ENCODE measurements at regions not wholly inside any gene's neighbourhood (a gene's known extent, or its start where the extent isn't known, plus 50 kb on each side); places are given as distances from the start of the nearest gene placed in this dataset.

GRCh38 chr3:5297895-5298294 is 110.4 kb downstream of the EDEM1 start (continued):
- TF ChIP-seq ATF7 (IDR thresholded peaks at IDR 0.05): no peak
- no peak for TF ChIP-seq ATF7 (CRISPR knock-in tag; IDR thresholded peaks at IDR 0.05)
- no peak for TF ChIP-seq YEATS4 (CRISPR knock-in tag; IDR thresholded peaks at IDR 0.05; ENCODE audit: borderline replicate concordance)
- TF ChIP-seq RBM22 (optimal IDR thresholded peaks at IDR 0.05; ENCODE audit: low read length): no peak
- TF ChIP-seq CC2D1A (CRISPR knock-in tag; IDR thresholded peaks at IDR 0.05): no peak
- no peak for TF ChIP-seq ZBTB20 (CRISPR knock-in tag; IDR thresholded peaks at IDR 0.05; ENCODE audit: borderline replicate concordance, low read depth)

GRCh38 chr3:5298453-5298852 is 110.9 kb downstream of the EDEM1 start:
- H2AFZ ChIP-seq (ENCODE audit: low read length): no peak overlapping the region
- ATAC-seq: no peak
- H3K9me3 ChIP-seq (ENCODE audit: low read length): no peaks in the 10 kb centered on the region
- H3K9ac ChIP-seq (ENCODE audit: insufficient read depth, low read depth, low read length): no peak overlapping the region
- ChIA-PET CTCF (ENCODE audit: low intra/inter-chr PET ratio, low total read pairs) (no interaction called here), POLR2A (no interaction called here)
- no peak for DNase-seq (ENCODE audit: low spot score)
- no peaks in the 10 kb centered on the region for H4K20me1 ChIP-seq (ENCODE audit: insufficient read depth, low read length)
- H3K4me2 ChIP-seq (ENCODE audit: low read depth, low read length): no peak overlapping the region
- no peaks in the 10 kb centered on the region for H3K36me3 ChIP-seq (replicated peaks in 1 of 2; ENCODE audit: control insufficient read depth in 1 of 2, insufficient read depth in 2 of 2, low read length in 2 of 2)
- H3K4me1 ChIP-seq (ENCODE audit: insufficient read depth, low read length): no peaks in the 10 kb centered on the region
- in situ Hi-C loops (cut with HindIII; ENCODE audit: extremely low pct_ligation_motif_present, low pct_unique_long_range_greater_than_20kb) (no loop called here), intact Hi-C loops (cut with micrococcal nuclease; ENCODE audit: unreplicated experiment) (no loop called here)
- no peak for FAIRE-seq
- 2% methylated on average over 3 of the region's 3 CpGs for WGBS (ENCODE audit: low lambda C conversion rate)
- BruUV-seq (replicated peaks): no TSS peak
- H3K4me3 ChIP-seq (replicated peaks in 1 of 3; ENCODE audit: insufficient read depth in 1 of 3, low read depth in 2 of 3, low read length in 3 of 3): no peak overlapping the region
- H3K27me3 ChIP-seq (ENCODE audit: control insufficient read depth in 1 of 2, insufficient read depth in 2 of 2, low read length in 2 of 2): 0 out of 5 replicates have a peak, but pooled peaks cover 0 to 3% of the 10 kb centered on the region in 2 experiments
- no peaks in the 10 kb centered on the region for H3K79me2 ChIP-seq (ENCODE audit: insufficient read depth, low read length)
- no peak overlapping the region for H3K27ac ChIP-seq (ENCODE audit: extremely low read length, insufficient read depth, low read length)
- TF ChIP-seq ZNF597 (CRISPR knock-in tag; IDR thresholded peaks at IDR 0.05): no peak
- no peak for TF ChIP-seq ZNF44 (CRISPR knock-in tag; IDR thresholded peaks at IDR 0.05)
- TF ChIP-seq ZNF567 (CRISPR knock-in tag; IDR thresholded peaks at IDR 0.05; ENCODE audit: borderline replicate concordance): no peak
- TF ChIP-seq ZNF468 (CRISPR knock-in tag; IDR thresholded peaks at IDR 0.05): no peak
- TF ChIP-seq ZC3H4 (CRISPR knock-in tag; IDR thresholded peaks at IDR 0.05; ENCODE audit: borderline replicate concordance): no peak
- no peak for TF ChIP-seq ZBTB10 (CRISPR knock-in tag; IDR thresholded peaks at IDR 0.05; ENCODE audit: borderline replicate concordance)
- TF ChIP-seq CHCHD3 (CRISPR knock-in tag; IDR thresholded peaks at IDR 0.05): no peak
- TF ChIP-seq HDAC1 (CRISPR knock-in tag; IDR thresholded peaks at IDR 0.05): no peak
- TF ChIP-seq ZBTB39 (CRISPR knock-in tag; IDR thresholded peaks at IDR 0.05): no peak
- TF ChIP-seq ZEB1 (IDR thresholded peaks at IDR 0.05; ENCODE audit: insufficient replicate concordance, low read depth): no peak
- no peak for TF ChIP-seq RXRB (CRISPR knock-in tag; IDR thresholded peaks at IDR 0.05; ENCODE audit: borderline replicate concordance)
- TF ChIP-seq SPEN (CRISPR knock-in tag; IDR thresholded peaks at IDR 0.05; ENCODE audit: low read depth): no peak
- TF ChIP-seq ZNF232 (CRISPR knock-in tag; IDR thresholded peaks at IDR 0.05; ENCODE audit: borderline replicate concordance): no peak
- TF ChIP-seq ELF3 (CRISPR knock-in tag; IDR thresholded peaks at IDR 0.05): no peak
- TF ChIP-seq KMT2B (CRISPR knock-in tag; IDR thresholded peaks at IDR 0.05): no peak
